Fibroblast of pulmonary artery (primary cell): ENCODE measurements at regions not wholly inside any gene's neighbourhood (a gene's known extent, or its start where the extent isn't known, plus 50 kb on each side); places are given as distances from the start of the nearest gene placed in this dataset.

Experiments
- DNase-seq: peaks from one replicate; pipeline ENCODE4 v3.0.0-alpha.2; 2010; ENCODE audit warnings: low read depth
- H3K4me3 ChIP-seq: replicated peaks from 2 replicates; pipeline ENCODE4 v1.5.1; 2011; ENCODE audit warnings: low read depth, mild to moderate bottlenecking, control low read depth, low read length, moderate library complexity
- CTCF ChIP-seq: IDR thresholded peaks from 2 replicates; pipeline ENCODE4 v1.5.1; 2011; ENCODE audit warnings: mild to moderate bottlenecking, control low read depth, low read length, inconsistent platforms; ENCODE audit errors: missing control alignments

GRCh38 chr4:100786481-100786880 lies 268.7 kb upstream of the EMCN start:
- H3K4me3 ChIP-seq, result no peak overlapping the region

GRCh38 chr4:100782356-100782755 lies 264.5 kb upstream of the EMCN start:
- H3K4me3 ChIP-seq, result no peak overlapping the region
- TF ChIP-seq CTCF, result no peak
- DNase-seq, result peak; percentile 21

More at GRCh38 chr4:100786481-100786880, 268.7 kb upstream of the EMCN start:
- no peak for TF ChIP-seq CTCF
- DNase-seq, result peak; percentile 29

- no peak for DNase-seq
- no peak for TF ChIP-seq CTCF
These were observed 263.6 kb upstream of the EMCN start for GRCh38 chr4:100781435-100781834.

GRCh38 chr4:100780126-100780525 lies 262.3 kb upstream of the EMCN start:
- no peak for DNase-seq
- H3K4me3 ChIP-seq, result no peak overlapping the region
- TF ChIP-seq CTCF, result no peak

More at GRCh38 chr4:100781435-100781834, 263.6 kb upstream of the EMCN start:
- H3K4me3 ChIP-seq, result no peak overlapping the region

- H3K4me3 ChIP-seq, result no peak overlapping the region
- no peak for TF ChIP-seq CTCF
- DNase-seq, result no peak
These were observed 260.6 kb upstream of the EMCN start for GRCh38 chr4:100778431-100778830.

- TF ChIP-seq CTCF, result no peak
- DNase-seq, result no peak
- H3K4me3 ChIP-seq, result no peak overlapping the region
These were observed 244.9 kb upstream of the EMCN start for GRCh38 chr4:100762738-100763137.

GRCh38 chr4:100754751-100755150 lies 236.9 kb upstream of the EMCN start:
- DNase-seq, result peak; percentile 7
- TF ChIP-seq CTCF, result no peak
- H3K4me3 ChIP-seq, result no peak overlapping the region
